B cell (primary cell): ENCODE measurements at regions not wholly inside any gene's neighbourhood (a gene's known extent, or its start where the extent isn't known, plus 50 kb on each side); places are given as distances from the start of the nearest gene placed in this dataset.

ENCODE experiments used
- CTCF ChIP-seq: fragments of 200-600 bp; IDR thresholded peaks from one replicate; pipeline ENCODE4 v1.8.0; 2022; ENCODE audit warnings: antibody characterized with exemption, mild to moderate bottlenecking
- EZH2 ChIP-seq: IDR thresholded peaks from 2 replicates; pipeline ENCODE4 v1.6.1; 2012; ENCODE audit warnings: borderline replicate concordance, low read depth, mild to moderate bottlenecking, moderate library complexity, low read length; ENCODE audit not compliant: insufficient read depth, poor library complexity, severe bottlenecking

- TF ChIP-seq CTCF (no peak), EZH2 (no peak)
Observed at GRCh38 chr6:12238219-12238618, 51.9 kb upstream of the EDN1 start.
